Mammary epithelial cell (primary cell): ENCODE measurements at regions not wholly inside any gene's neighbourhood (a gene's known extent, or its start where the extent isn't known, plus 50 kb on each side); places are given as distances from the start of the nearest gene placed in this dataset.

ENCODE experiments used
- CTCF ChIP-seq, 2 donors: IDR thresholded peaks in 1 of 2; conservative IDR thresholded peaks in 1 of 2; 2 replicates each; pipeline ENCODE4 v1.5.1; 2011 to 2012; ENCODE audit warnings: inconsistent platforms in 2 of 2, low read length in 2 of 2, mild to moderate bottlenecking in 2 of 2, control low read depth in 1 of 2, low read depth in 1 of 2; ENCODE audit not compliant: insufficient read depth in 1 of 2; ENCODE audit errors: extremely low read depth in 1 of 2
- EZH2 ChIP-seq: IDR thresholded peaks from 2 replicates; pipeline ENCODE4 v1.6.1; 2012; ENCODE audit warnings: low read length, inconsistent platforms, borderline replicate concordance

DNA sequence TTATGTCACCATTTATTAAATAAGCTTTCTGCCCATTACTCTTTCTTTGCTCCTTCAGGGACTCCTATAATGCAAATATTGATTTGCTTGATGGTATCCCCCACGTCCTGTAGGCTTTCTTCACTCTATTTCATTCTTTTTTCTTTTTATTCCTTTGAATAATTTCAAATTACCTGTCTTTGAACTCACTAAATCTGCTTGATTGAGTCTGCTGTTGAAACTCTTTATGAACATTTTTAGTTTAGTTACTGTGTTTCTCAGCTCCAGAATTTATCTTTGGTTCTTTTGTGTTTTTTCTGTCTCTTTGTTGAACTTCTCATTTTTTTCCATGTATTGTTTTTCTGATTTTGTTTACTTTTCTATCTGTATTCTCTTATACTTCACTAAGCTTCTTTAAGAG is 254.4 kb upstream of the CCL2 start:
- TF ChIP-seq EZH2 (no peak), CTCF (conservative IDR thresholded peaks at IDR 0.05 in 1 of 2, IDR thresholded peaks at IDR 0.05 in 1 of 2; ENCODE audit: extremely low read depth in 1 of 2, insufficient read depth in 1 of 2, low read depth in 1 of 2, low read length in 2 of 2) (no peak)
